Tibial nerve (tissue), 4 donors: ENCODE measurements at regions not wholly inside any gene's neighbourhood (a gene's known extent, or its start where the extent isn't known, plus 50 kb on each side); places are given as distances from the start of the nearest gene placed in this dataset.
"Not testable (repeated sequence)": the region's sequence is repeated elsewhere in the genome, so short reads cannot be mapped to it uniquely, and the experiment has no call there.

ENCODE experiments used
- DNase-seq, 2 donors: peaks; one replicate each; pipeline ENCODE4 v3.0.0-alpha.2; 2019; ENCODE audit warnings: low spot score in 2 of 2
- H3K27ac ChIP-seq, 4 donors: fragments of 200-600 bp; sonication (generic) in 3 of 4; one replicate each; pipeline ENCODE4 v1.5.1; 2017 to 2019; ENCODE audit warnings: mild to moderate bottlenecking in 1 of 4
- H3K27me3 ChIP-seq, 2 donors: fragments of 200-600 bp; sonication (generic) in 1 of 2; one replicate each; pipeline versions ENCODE4 v1.5.1 to v1.6.0; 2017 to 2019
- H3K36me3 ChIP-seq, 3 donors: fragments of 200-600 bp; sonication (generic); one replicate each; pipeline ENCODE4 v1.5.1; 2018 to 2019
- H3K4me1 ChIP-seq, 4 donors: fragments of 200-600 bp; sonication (generic) in 3 of 4; one replicate each; pipeline ENCODE4 v1.5.1; 2017 to 2019
- H3K4me3 ChIP-seq, 4 donors: fragments of 200-600 bp; sonication (generic) in 3 of 4; one replicate each; pipeline ENCODE4 v1.5.1; 2017 to 2019; ENCODE audit warnings: mild to moderate bottlenecking in 1 of 4, moderate library complexity in 1 of 4
- H3K9me3 ChIP-seq, 4 donors: fragments of 200-600 bp; sonication (generic) in 3 of 4; one replicate each; pipeline ENCODE4 v1.5.1; 2017 to 2019
- CTCF ChIP-seq, 5 experiments: fragments of 200-600 bp in 3 of 5; fragments of 450-650 bp in 2 of 5; sonication (generic) in 3 of 5; IDR thresholded peaks; one replicate each; pipeline ENCODE4 v1.5.1; 2016 to 2019; ENCODE audit warnings: antibody characterized with exemption in 5 of 5, mild to moderate bottlenecking in 3 of 5, moderate library complexity in 2 of 5
- EP300 ChIP-seq, 2 donors: sonication (generic); formaldehyde crosslinking; IDR thresholded peaks; one replicate each; pipeline ENCODE4 v1.6.1; 2017; ENCODE audit warnings: antibody characterized with exemption in 2 of 2, mild to moderate bottlenecking in 1 of 2
- POLR2A ChIP-seq, 2 donors: fragments of 450-650 bp; IDR thresholded peaks; one replicate each; pipeline ENCODE4 v1.6.1; 2017; ENCODE audit warnings: antibody characterized with exemption in 2 of 2, mild to moderate bottlenecking in 2 of 2, moderate library complexity in 2 of 2
- WGBS, 2 donors: methylation state at CpG; one replicate each; pipeline ENCODE4 v1.1.5; 2018; 5-methylcytosine and 5-hydroxymethylcytosine counted together

DNA sequence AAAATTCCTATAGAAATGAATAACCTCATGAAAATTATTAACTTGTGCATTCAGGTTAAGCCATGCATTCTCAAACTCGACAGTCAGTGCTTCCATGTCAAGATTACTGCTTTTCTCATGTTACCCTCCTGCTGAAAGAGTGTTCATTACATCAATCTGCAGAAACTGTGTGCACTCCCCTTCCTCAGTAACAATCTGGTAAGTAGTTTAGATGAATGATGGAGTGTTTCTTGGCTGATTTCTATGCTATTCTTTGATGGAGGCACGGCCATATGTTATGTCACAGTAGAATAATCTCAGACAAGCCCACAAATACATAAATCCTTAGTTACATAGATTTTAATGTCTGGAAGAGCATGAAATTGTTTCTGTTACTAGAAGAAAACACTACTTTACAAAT, 193.3 kb upstream of the FAM47A start:
- Histone ChIP-seq H3K4me1 (no peaks in the 10 kb centered on the region), H3K4me3 (no peak overlapping the region), H3K36me3 (no peaks in the 10 kb centered on the region), H3K27ac (no peak overlapping the region), H3K27me3 (no peaks in the 10 kb centered on the region), H3K9me3 (no peaks in the 10 kb centered on the region)
- TF ChIP-seq CTCF (IDR thresholded peaks at IDR 0.05) (no peak), POLR2A (IDR thresholded peaks at IDR 0.05) (no peak), EP300 (IDR thresholded peaks at IDR 0.05) (no peak)
- 49 to 52% methylated on average over 2 of the region's 2 CpGs for WGBS, 2 donors
- no peak for DNase-seq

- H3K9me3 ChIP-seq, H3K27ac ChIP-seq: not testable (repeated sequence)
- WGBS, 2 donors = 90 to 95% methylated on average over 16 of the region's 16 CpGs
These were observed 188.3 kb upstream of the FAM47A start for GRCh38 chrX:34320424-34320823.

DNA sequence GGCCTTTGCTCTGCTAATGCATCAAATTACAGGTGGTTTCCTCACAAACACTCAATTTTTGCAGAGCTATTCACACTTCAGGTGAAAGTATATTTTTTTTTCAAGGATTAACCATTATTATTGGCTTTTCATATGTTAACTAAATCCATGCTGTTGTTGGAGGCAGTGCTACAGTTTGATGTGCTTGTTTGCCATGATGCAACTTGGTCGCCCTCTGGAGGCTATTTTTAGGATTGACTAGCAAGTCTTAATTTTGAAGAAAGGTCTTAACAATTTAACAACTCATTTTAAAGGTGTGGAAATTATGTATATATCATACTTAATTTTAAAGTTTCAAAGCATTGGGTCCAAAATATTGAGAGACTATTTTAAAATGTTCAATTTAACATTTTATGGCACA, 168.8 kb upstream of the FAM47A start:
- Histone ChIP-seq H3K9me3 (no peaks in the 10 kb centered on the region), H3K27ac (no peak overlapping the region), H3K4me3 (no peak overlapping the region), H3K4me1 (no peaks in the 10 kb centered on the region), H3K27me3 (no peaks in the 10 kb centered on the region), H3K36me3 (no peaks in the 10 kb centered on the region)
- DNase-seq = peak in 1 of 2 donors; percentile 22
- 0% methylated on average over 1 of the region's 1 CpG for WGBS, 2 donors
- TF ChIP-seq POLR2A (IDR thresholded peaks at IDR 0.05) = no peak
- TF ChIP-seq CTCF (IDR thresholded peaks at IDR 0.05) = peak in 4 of 5 experiments; percentile 35 to 50 (median 42)

More at GRCh38 chrX:34320424-34320823, 188.3 kb upstream of the FAM47A start:
- not testable (repeated sequence) for H3K27me3 ChIP-seq, DNase-seq, H3K36me3 ChIP-seq, H3K4me1 ChIP-seq, H3K4me3 ChIP-seq

DNA sequence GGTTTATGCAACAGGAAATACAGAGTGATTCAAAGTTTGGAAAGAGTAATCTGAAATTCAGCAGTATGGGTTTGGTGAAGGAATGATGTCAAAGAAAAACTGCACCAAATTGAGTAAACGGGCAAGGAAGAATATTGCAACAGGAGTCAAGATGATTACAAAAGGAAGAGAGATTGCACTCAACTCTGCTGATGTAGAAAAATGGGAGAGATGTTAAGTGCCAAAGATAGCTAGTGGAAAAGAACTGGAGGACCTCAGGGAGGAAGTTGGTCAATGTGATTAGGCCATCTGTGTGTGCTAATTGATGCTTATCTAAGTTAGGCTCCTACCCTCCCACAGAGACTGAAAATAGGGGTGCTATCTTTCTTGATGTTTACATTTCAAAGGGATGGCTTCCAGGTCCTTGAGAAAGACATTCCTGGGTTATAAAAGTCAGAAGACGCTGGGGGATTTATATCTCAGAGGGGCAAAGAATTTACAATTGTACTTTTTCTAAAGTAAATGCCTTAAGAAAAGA, 167.4 kb upstream of the FAM47A start:
- no peaks in the 10 kb centered on the region for H3K36me3 ChIP-seq
- H3K27ac ChIP-seq = no peak overlapping the region
- no peaks in the 10 kb centered on the region for H3K27me3 ChIP-seq
- no peaks in the 10 kb centered on the region for H3K9me3 ChIP-seq
- 61 to 85% methylated on average over 2 of the region's 2 CpGs for WGBS, 2 donors
- TF ChIP-seq CTCF (IDR thresholded peaks at IDR 0.05) (no peak), POLR2A (IDR thresholded peaks at IDR 0.05) (no peak), EP300 (IDR thresholded peaks at IDR 0.05) (no peak)
- H3K4me3 ChIP-seq = no peak overlapping the region
- no peak for DNase-seq
- H3K4me1 ChIP-seq = no peaks in the 10 kb centered on the region

- H3K9me3 ChIP-seq = no peaks in the 10 kb centered on the region
- H3K27me3 ChIP-seq = no peaks in the 10 kb centered on the region
- no peaks in the 10 kb centered on the region for H3K36me3 ChIP-seq
- 91 to 92% methylated on average over 5 to 6 of the region's 6 CpGs for WGBS, 2 donors
- no peak overlapping the region for H3K4me3 ChIP-seq
- TF ChIP-seq CTCF (IDR thresholded peaks at IDR 0.05) (no peak), EP300 (IDR thresholded peaks at IDR 0.05) (no peak), POLR2A (IDR thresholded peaks at IDR 0.05) (no peak)
- H3K4me1 ChIP-seq = no peaks in the 10 kb centered on the region
- no peak overlapping the region for H3K27ac ChIP-seq
- no peak for DNase-seq
These were observed 162.6 kb upstream of the FAM47A start for GRCh38 chrX:34294665-34295064.

- H3K9me3 ChIP-seq = no peaks in the 10 kb centered on the region
- H3K4me1 ChIP-seq = no peaks in the 10 kb centered on the region
- peaks cover 0 to 11% of the 10 kb centered on the region in 2 donors for H3K27me3 ChIP-seq
- H3K36me3 ChIP-seq = no peaks in the 10 kb centered on the region
- no peak for DNase-seq
- H3K4me3 ChIP-seq = no peak overlapping the region
- no peak overlapping the region for H3K27ac ChIP-seq
- 18 to 24% methylated on average over 2 of the region's 2 CpGs for WGBS, 2 donors
- TF ChIP-seq POLR2A (IDR thresholded peaks at IDR 0.05) (no peak), CTCF (IDR thresholded peaks at IDR 0.05) (no peak), EP300 (IDR thresholded peaks at IDR 0.05) (no peak)
These were observed 156.7 kb upstream of the FAM47A start for GRCh38 chrX:34288782-34289181.
